ENCODE measurements at regions not wholly inside any gene's neighbourhood (a gene's known extent, or its start where the extent isn't known, plus 50 kb on each side); places are given as distances from the start of the nearest gene placed in this dataset.

GRCh38 chr2:196370381-196370780 is 199.0 kb upstream of the STK17B start:
- Mint-ChIP-seq H3K36me3 (no peaks in the 10 kb centered on the region), H3K4me3 (no peak overlapping the region), H3K4me1 (peaks cover 2 to 8% (median 2%) of the 10 kb centered on the region in 3 donors), H3K27ac (no peak overlapping the region), H3K27me3 (peaks cover 3 to 6% of the 10 kb centered on the region in 2 donors), H3K9me3 (peaks cover 11 to 17% (median 15%) of the 10 kb centered on the region in 3 donors)
- no peak for DNase-seq
- ATAC-seq (replicated peaks in 1 of 4): no peak
- H3K27ac ChIP-seq (ENCODE audit: low read length): no peak overlapping the region
- ChIA-PET POLR2A (no interaction called here), CTCF (no interaction called here)
- no peaks in the 10 kb centered on the region for H3K36me3 ChIP-seq (ENCODE audit: control insufficient read depth in 2 of 2, extremely low read depth in 1 of 2, insufficient read depth in 1 of 2, low read length in 1 of 2)
- H3K9me3 ChIP-seq: no peaks in the 10 kb centered on the region
- H3K27me3 ChIP-seq (replicated peaks in 1 of 2; ENCODE audit: control insufficient read depth in 2 of 2, extremely low read depth in 1 of 2, insufficient read depth in 2 of 2, low read length in 1 of 2): no peaks in the 10 kb centered on the region
- no peaks in the 10 kb centered on the region for H3K4me1 ChIP-seq (ENCODE audit: control insufficient read depth in 1 of 2, extremely low read depth in 1 of 2, insufficient read depth in 2 of 2, low read length in 2 of 2)
- H3K4me3 ChIP-seq (ENCODE audit: control insufficient read depth in 1 of 2, extremely low read depth in 1 of 2, low read length in 1 of 2): no peak overlapping the region
- WGBS (ENCODE audit: insufficient coverage): 89% methylated on average over 1 of the region's 1 CpG

GRCh38 chr2:196372276-196372809 is 201.0 kb upstream of the STK17B start:
- Histone ChIP-seq H3K36me3 (ENCODE audit: control insufficient read depth in 2 of 2, extremely low read depth in 1 of 2, insufficient read depth in 1 of 2, low read length in 1 of 2) (no peaks in the 10 kb centered on the region), H3K27ac (ENCODE audit: low read length) (no peak overlapping the region), H3K9me3 (no peaks in the 10 kb centered on the region), H3K27me3 (replicated peaks in 1 of 2; ENCODE audit: control insufficient read depth in 2 of 2, extremely low read depth in 1 of 2, insufficient read depth in 2 of 2, low read length in 1 of 2) (no peaks in the 10 kb centered on the region), H3K4me1 (ENCODE audit: control insufficient read depth in 1 of 2, extremely low read depth in 1 of 2, insufficient read depth in 2 of 2, low read length in 2 of 2) (peaks cover 0 to 2% of the 10 kb centered on the region in 2 experiments), H3K4me3 (ENCODE audit: control insufficient read depth in 1 of 2, extremely low read depth in 1 of 2, low read length in 1 of 2) (no peak overlapping the region)
- WGBS (ENCODE audit: insufficient coverage): no CpG with 5 or more reads among the region's 3 CpGs
- ChIA-PET POLR2A (no interaction called here), CTCF (no interaction called here)
- no peak overlapping the region for H3K27ac Mint-ChIP-seq
- H3K36me3 Mint-ChIP-seq: no peaks in the 10 kb centered on the region
- no peaks in the 10 kb centered on the region for H3K4me1 Mint-ChIP-seq
- DNase-seq: no peak
- H3K4me3 Mint-ChIP-seq: no peak overlapping the region
- no peak for ATAC-seq (replicated peaks in 1 of 4)
- H3K27me3 Mint-ChIP-seq: peaks cover 6 to 9% of the 10 kb centered on the region in 2 donors
- H3K9me3 Mint-ChIP-seq: peaks cover 11 to 17% (median 15%) of the 10 kb centered on the region in 3 donors

GRCh38 chr2:196372811-196373664 is 201.7 kb upstream of the STK17B start:
- H3K4me3 ChIP-seq (ENCODE audit: control insufficient read depth in 1 of 2, extremely low read depth in 1 of 2, low read length in 1 of 2): no peak overlapping the region
- ChIA-PET POLR2A (no interaction called here), CTCF (interaction anchor here in 1 of 2 donors (0.6 kb wide), 1 partner anchor 1038 kb away, joined by 3 read pairs; no protein-coding TSS in a partner anchor)
- no peak overlapping the region for H3K4me3 Mint-ChIP-seq
- no peaks in the 10 kb centered on the region for H3K4me1 Mint-ChIP-seq
- H3K36me3 ChIP-seq (ENCODE audit: control insufficient read depth in 2 of 2, extremely low read depth in 1 of 2, insufficient read depth in 1 of 2, low read length in 1 of 2): no peaks in the 10 kb centered on the region
- DNase-seq (no peak), ATAC-seq (replicated peaks in 1 of 4) (no peak)
- H3K27me3 Mint-ChIP-seq: peaks cover 7 to 11% of the 10 kb centered on the region in 2 donors
- H3K9me3 Mint-ChIP-seq: peaks cover 9 to 10% (median 9%) of the 10 kb centered on the region in 3 donors
- peaks cover 0 to 2% of the 10 kb centered on the region in 2 experiments for H3K4me1 ChIP-seq (ENCODE audit: control insufficient read depth in 1 of 2, extremely low read depth in 1 of 2, insufficient read depth in 2 of 2, low read length in 2 of 2)
- 80% methylated on average over 1 of the region's 6 CpGs for WGBS (ENCODE audit: insufficient coverage)
- H3K27ac ChIP-seq (ENCODE audit: low read length): no peak overlapping the region
- H3K27me3 ChIP-seq (replicated peaks in 1 of 2; ENCODE audit: control insufficient read depth in 2 of 2, extremely low read depth in 1 of 2, insufficient read depth in 2 of 2, low read length in 1 of 2): no peaks in the 10 kb centered on the region
- no peaks in the 10 kb centered on the region for H3K36me3 Mint-ChIP-seq
- no peaks in the 10 kb centered on the region for H3K9me3 ChIP-seq
- no peak overlapping the region for H3K27ac Mint-ChIP-seq

- peaks cover 7 to 18% of the 10 kb centered on the region in 2 donors for H3K27me3 Mint-ChIP-seq
- H3K9me3 Mint-ChIP-seq: no peaks in the 10 kb centered on the region
- no peak overlapping the region for H3K27ac Mint-ChIP-seq
- H3K4me1 Mint-ChIP-seq: no peaks in the 10 kb centered on the region
- Histone ChIP-seq H3K9me3 (no peaks in the 10 kb centered on the region), H3K4me3 (ENCODE audit: control insufficient read depth in 1 of 2, extremely low read depth in 1 of 2, low read length in 1 of 2) (no peak overlapping the region), H3K4me1 (ENCODE audit: control insufficient read depth in 1 of 2, extremely low read depth in 1 of 2, insufficient read depth in 2 of 2, low read length in 2 of 2) (peaks cover 0 to 2% of the 10 kb centered on the region in 2 experiments), H3K27me3 (replicated peaks in 1 of 2; ENCODE audit: control insufficient read depth in 2 of 2, extremely low read depth in 1 of 2, insufficient read depth in 2 of 2, low read length in 1 of 2) (no peaks in the 10 kb centered on the region), H3K27ac (ENCODE audit: low read length) (no peak overlapping the region), H3K36me3 (ENCODE audit: control insufficient read depth in 2 of 2, extremely low read depth in 1 of 2, insufficient read depth in 1 of 2, low read length in 1 of 2) (no peaks in the 10 kb centered on the region)
- ATAC-seq (replicated peaks in 1 of 4) (no peak), DNase-seq (no peak)
- no peaks in the 10 kb centered on the region for H3K36me3 Mint-ChIP-seq
- POLR2A ChIA-PET: no interaction called here
- WGBS (ENCODE audit: insufficient coverage): no CpG with 5 or more reads among the region's 8 CpGs
- CTCF ChIA-PET: no interaction called here
- H3K4me3 Mint-ChIP-seq: no peak overlapping the region
Measured at GRCh38 chr2:196376984-196377877, 205.9 kb upstream of the STK17B start.

GRCh38 chr2:196379600-196379999 is 208.2 kb upstream of the STK17B start:
- Histone ChIP-seq H3K4me3 (ENCODE audit: control insufficient read depth in 1 of 2, extremely low read depth in 1 of 2, low read length in 1 of 2) (no peak overlapping the region), H3K36me3 (ENCODE audit: control insufficient read depth in 2 of 2, extremely low read depth in 1 of 2, insufficient read depth in 1 of 2, low read length in 1 of 2) (no peaks in the 10 kb centered on the region), H3K9me3 (no peaks in the 10 kb centered on the region), H3K27me3 (replicated peaks in 1 of 2; ENCODE audit: control insufficient read depth in 2 of 2, extremely low read depth in 1 of 2, insufficient read depth in 2 of 2, low read length in 1 of 2) (no peaks in the 10 kb centered on the region), H3K27ac (ENCODE audit: low read length) (no peak overlapping the region), H3K4me1 (ENCODE audit: control insufficient read depth in 1 of 2, extremely low read depth in 1 of 2, insufficient read depth in 2 of 2, low read length in 2 of 2) (peaks cover 0 to 2% of the 10 kb centered on the region in 2 experiments)
- Mint-ChIP-seq H3K4me1 (no peaks in the 10 kb centered on the region), H3K27me3 (peaks cover 4 to 13% of the 10 kb centered on the region in 2 donors), H3K27ac (no peak overlapping the region), H3K4me3 (no peak overlapping the region), H3K36me3 (no peaks in the 10 kb centered on the region), H3K9me3 (no peaks in the 10 kb centered on the region)
- DNase-seq: no peak
- no peak for ATAC-seq (replicated peaks in 1 of 4)
- ChIA-PET CTCF (no interaction called here), POLR2A (no interaction called here)
- WGBS (ENCODE audit: insufficient coverage): no CpG with 5 or more reads among the region's 3 CpGs

GRCh38 chr2:196380098-196380497 is 208.7 kb upstream of the STK17B start:
- Mint-ChIP-seq H3K4me1 (no peaks in the 10 kb centered on the region), H3K27me3 (peaks cover 4 to 12% of the 10 kb centered on the region in 2 donors), H3K36me3 (no peaks in the 10 kb centered on the region), H3K9me3 (no peaks in the 10 kb centered on the region), H3K4me3 (no peak overlapping the region), H3K27ac (no peak overlapping the region)
- WGBS (ENCODE audit: insufficient coverage): no CpG with 5 or more reads among the region's 1 CpG
- CTCF ChIA-PET: no interaction called here
- ATAC-seq (replicated peaks in 1 of 4) (no peak), DNase-seq (no peak)
- H3K36me3 ChIP-seq (ENCODE audit: control insufficient read depth in 2 of 2, extremely low read depth in 1 of 2, insufficient read depth in 1 of 2, low read length in 1 of 2): no peaks in the 10 kb centered on the region
- peaks cover 0 to 2% of the 10 kb centered on the region in 2 experiments for H3K4me1 ChIP-seq (ENCODE audit: control insufficient read depth in 1 of 2, extremely low read depth in 1 of 2, insufficient read depth in 2 of 2, low read length in 2 of 2)
- no peak overlapping the region for H3K27ac ChIP-seq (ENCODE audit: low read length)
- H3K9me3 ChIP-seq: no peaks in the 10 kb centered on the region
- no peak overlapping the region for H3K4me3 ChIP-seq (ENCODE audit: control insufficient read depth in 1 of 2, extremely low read depth in 1 of 2, low read length in 1 of 2)
- POLR2A ChIA-PET: no interaction called here
- H3K27me3 ChIP-seq (replicated peaks in 1 of 2; ENCODE audit: control insufficient read depth in 2 of 2, extremely low read depth in 1 of 2, insufficient read depth in 2 of 2, low read length in 1 of 2): no peaks in the 10 kb centered on the region
